Sigmoid colon (tissue), 6 donors: ENCODE measurements at regions not wholly inside any gene's neighbourhood (a gene's known extent, or its start where the extent isn't known, plus 50 kb on each side); places are given as distances from the start of the nearest gene placed in this dataset.

ENCODE experiments used
- DNase-seq: peaks from one replicate; pipeline ENCODE4 v3.0.0-alpha.2; 2019
- H3K27ac ChIP-seq, 4 donors: fragments of 200-600 bp; sonication (generic); one replicate each; pipeline ENCODE4 v1.5.1; 2016 to 2019; ENCODE audit warnings: mild to moderate bottlenecking in 1 of 4
- H3K27me3 ChIP-seq, 3 donors: fragments of 200-600 bp; sonication (generic); one replicate each; pipeline ENCODE4 v1.5.1; 2019; ENCODE audit warnings: mild to moderate bottlenecking in 1 of 3
- H3K36me3 ChIP-seq, 4 donors: fragments of 200-600 bp; sonication (generic); one replicate each; pipeline ENCODE4 v1.5.1; 2016 to 2019
- H3K4me1 ChIP-seq, 4 donors: fragments of 200-600 bp; sonication (generic); one replicate each; pipeline ENCODE4 v1.5.1; 2017 to 2019
- H3K4me3 ChIP-seq, 4 donors: fragments of 200-600 bp; sonication (generic); one replicate each; pipeline ENCODE4 v1.5.1; 2017 to 2019; ENCODE audit warnings: mild to moderate bottlenecking in 2 of 4, moderate library complexity in 1 of 4
- H3K9me3 ChIP-seq, 4 donors: fragments of 200-600 bp in 3 of 4; sonication (generic) in 3 of 4; one replicate each; pipeline versions ENCODE4 v1.5.1 to v1.6.1; 2013 to 2019
- EP300 ChIP-seq, 4 donors: sonication (generic); formaldehyde crosslinking; IDR thresholded peaks; one replicate each; pipeline ENCODE4 v1.6.1; 2017; ENCODE audit warnings: antibody characterized with exemption in 4 of 4
- POLR2A ChIP-seq, 2 donors: fragments of 450-650 bp; IDR thresholded peaks; one replicate each; pipeline ENCODE4 v1.6.1; 2016; ENCODE audit warnings: antibody characterized with exemption in 2 of 2, mild to moderate bottlenecking in 2 of 2, moderate library complexity in 2 of 2
- POLR2AphosphoS5 ChIP-seq, 4 donors: sonication (generic); formaldehyde crosslinking; IDR thresholded peaks; one replicate each; pipeline ENCODE4 v1.6.1; 2017; ENCODE audit warnings: antibody characterized with exemption in 4 of 4
- WGBS, 2 donors: extraction: QIAGEN DNeasy Blood & Tissue Kit; methylation state at CpG; one replicate each; pipeline ENCODE4 v1.1.7; 2013; 5-methylcytosine and 5-hydroxymethylcytosine counted together
- intact Hi-C: fragments of 100-400 bp; cut with DNase I; formaldehyde crosslinking; loops from one replicate; pipeline ENCODE4 v1.15.1; 2023
- TF ChIP-seq, protein P1 (sequence below), 4 experiments: fragments of 450-650 bp in 3 of 4; fragments of 200-600 bp in 1 of 4; IDR thresholded peaks; one replicate each; pipeline ENCODE4 v1.5.1; 2016 to 2019; ENCODE audit warnings: antibody characterized with exemption in 4 of 4, mild to moderate bottlenecking in 3 of 4, moderate library complexity in 2 of 4
- donor health status: healthy with polysubstance abuse.
- donor health status: healthy.

DNA sequence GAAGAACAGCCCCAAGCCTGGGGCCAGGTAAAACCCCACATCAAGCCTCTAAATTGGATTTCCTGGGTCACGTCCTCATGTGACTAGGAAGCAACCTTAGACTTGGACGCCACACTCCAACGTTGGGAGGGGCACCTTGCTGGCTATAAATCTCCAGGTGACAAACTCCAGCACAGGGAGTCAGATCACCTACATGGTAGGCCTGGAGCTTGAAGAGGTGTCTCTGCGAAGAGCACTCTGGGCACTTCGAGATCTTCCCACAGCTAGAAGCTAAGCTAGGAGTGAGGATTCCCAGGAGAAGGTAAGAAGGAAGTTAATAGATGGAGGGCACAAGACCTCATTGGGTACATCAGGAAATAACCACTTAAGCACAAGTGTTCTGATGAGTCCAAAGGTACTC is 77.1 kb upstream of the GNAZ start:
- no peaks in the 10 kb centered on the region for H3K36me3 ChIP-seq
- H3K4me1 ChIP-seq, result no peaks in the 10 kb centered on the region
- no peak overlapping the region for H3K4me3 ChIP-seq
- DNase-seq, result no peak
- no peak overlapping the region for H3K27ac ChIP-seq
- 45 to 71% methylated on average over 5 of the region's 5 CpGs for WGBS, 2 donors
- no peak for TF ChIP-seq POLR2A (IDR thresholded peaks at IDR 0.05)
- TF ChIP-seq, protein P1, sequence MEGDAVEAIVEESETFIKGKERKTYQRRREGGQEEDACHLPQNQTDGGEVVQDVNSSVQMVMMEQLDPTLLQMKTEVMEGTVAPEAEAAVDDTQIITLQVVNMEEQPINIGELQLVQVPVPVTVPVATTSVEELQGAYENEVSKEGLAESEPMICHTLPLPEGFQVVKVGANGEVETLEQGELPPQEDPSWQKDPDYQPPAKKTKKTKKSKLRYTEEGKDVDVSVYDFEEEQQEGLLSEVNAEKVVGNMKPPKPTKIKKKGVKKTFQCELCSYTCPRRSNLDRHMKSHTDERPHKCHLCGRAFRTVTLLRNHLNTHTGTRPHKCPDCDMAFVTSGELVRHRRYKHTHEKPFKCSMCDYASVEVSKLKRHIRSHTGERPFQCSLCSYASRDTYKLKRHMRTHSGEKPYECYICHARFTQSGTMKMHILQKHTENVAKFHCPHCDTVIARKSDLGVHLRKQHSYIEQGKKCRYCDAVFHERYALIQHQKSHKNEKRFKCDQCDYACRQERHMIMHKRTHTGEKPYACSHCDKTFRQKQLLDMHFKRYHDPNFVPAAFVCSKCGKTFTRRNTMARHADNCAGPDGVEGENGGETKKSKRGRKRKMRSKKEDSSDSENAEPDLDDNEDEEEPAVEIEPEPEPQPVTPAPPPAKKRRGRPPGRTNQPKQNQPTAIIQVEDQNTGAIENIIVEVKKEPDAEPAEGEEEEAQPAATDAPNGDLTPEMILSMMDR (IDR thresholded peaks at IDR 0.05), result no peak
- TF ChIP-seq EP300 (IDR thresholded peaks at IDR 0.05), result no peak
- no peak for TF ChIP-seq POLR2AphosphoS5 (IDR thresholded peaks at IDR 0.05)
- intact Hi-C loops, result no loop called here
- H3K9me3 ChIP-seq, result peaks cover 0 to 7% (median 6%) of the 10 kb centered on the region in 4 donors
- no peaks in the 10 kb centered on the region for H3K27me3 ChIP-seq

DNA sequence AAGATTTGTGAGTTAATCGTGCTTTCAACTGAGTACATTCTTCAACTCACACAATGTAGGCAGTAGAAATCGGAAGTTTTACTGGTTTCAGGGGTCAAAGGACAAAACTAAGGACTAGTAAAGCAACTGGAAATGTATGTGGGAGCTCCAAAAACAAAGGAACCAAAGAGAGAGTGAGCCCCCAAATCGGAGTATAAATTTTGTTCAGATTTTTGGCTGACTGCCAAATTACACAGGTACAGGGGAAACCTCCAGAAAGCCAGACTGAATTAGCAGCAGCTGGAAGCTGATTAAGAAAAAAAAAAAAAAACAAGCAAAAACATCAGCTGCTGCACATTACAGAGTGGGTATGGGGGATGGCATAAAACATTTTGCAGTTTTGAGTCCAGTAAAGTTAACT is 75.2 kb upstream of the GNAZ start:
- Histone ChIP-seq H3K27me3 (no peaks in the 10 kb centered on the region), H3K27ac (no peak overlapping the region), H3K4me1 (no peaks in the 10 kb centered on the region), H3K36me3 (no peaks in the 10 kb centered on the region), H3K4me3 (no peak overlapping the region), H3K9me3 (peaks cover 0 to 7% (median 6%) of the 10 kb centered on the region in 4 donors)
- no peak for TF ChIP-seq POLR2AphosphoS5 (IDR thresholded peaks at IDR 0.05)
- no peak for TF ChIP-seq EP300 (IDR thresholded peaks at IDR 0.05)
- TF ChIP-seq, protein P1 (IDR thresholded peaks at IDR 0.05), result no peak
- TF ChIP-seq POLR2A (IDR thresholded peaks at IDR 0.05), result no peak
- WGBS, 2 donors, result 18 to 51% methylated on average over 3 of the region's 3 CpGs
- intact Hi-C loops, result no loop called here
- no peak for DNase-seq

- no peak for DNase-seq
- no peaks in the 10 kb centered on the region for H3K4me1 ChIP-seq
- no peaks in the 10 kb centered on the region for H3K36me3 ChIP-seq
- no peak overlapping the region for H3K4me3 ChIP-seq
- H3K9me3 ChIP-seq, result peaks cover 0 to 7% (median 6%) of the 10 kb centered on the region in 4 donors
- TF ChIP-seq POLR2A (IDR thresholded peaks at IDR 0.05), result no peak
- TF ChIP-seq, protein P1 (IDR thresholded peaks at IDR 0.05), result no peak
- TF ChIP-seq POLR2AphosphoS5 (IDR thresholded peaks at IDR 0.05), result no peak
- no peak for TF ChIP-seq EP300 (IDR thresholded peaks at IDR 0.05)
- no peak overlapping the region for H3K27ac ChIP-seq
- WGBS, 2 donors, result 88% methylated on average over 2 of the region's 2 CpGs
- intact Hi-C loops, result no loop called here
- H3K27me3 ChIP-seq, result no peaks in the 10 kb centered on the region
Measured at GRCh38 chr22:22996511-22997261, 73.6 kb upstream of the GNAZ start.

GRCh38 chr22:22997262-22997898 is 72.9 kb upstream of the GNAZ start:
- intact Hi-C loops, result no loop called here
- Histone ChIP-seq H3K4me3 (no peak overlapping the region), H3K27ac (no peak overlapping the region), H3K9me3 (peaks cover 0 to 7% (median 6%) of the 10 kb centered on the region in 4 donors), H3K36me3 (no peaks in the 10 kb centered on the region), H3K27me3 (no peaks in the 10 kb centered on the region), H3K4me1 (no peaks in the 10 kb centered on the region)
- no peak for DNase-seq
- TF ChIP-seq POLR2A (IDR thresholded peaks at IDR 0.05), result no peak
- no peak for TF ChIP-seq EP300 (IDR thresholded peaks at IDR 0.05)
- TF ChIP-seq POLR2AphosphoS5 (IDR thresholded peaks at IDR 0.05), result no peak
- TF ChIP-seq, protein P1 (IDR thresholded peaks at IDR 0.05), result no peak
